Liver (tissue), 8 donors: ENCODE measurements at regions not wholly inside any gene's neighbourhood (a gene's known extent, or its start where the extent isn't known, plus 50 kb on each side); places are given as distances from the start of the nearest gene placed in this dataset.

ENCODE experiments used
- DNase-seq: peaks from one replicate; pipeline ENCODE4 v3.0.0-alpha.2; 2017; ENCODE audit warnings: low spot score
- H3K27ac ChIP-seq, 2 donors: one replicate each; pipeline ENCODE4 v1.7.0; 2013; ENCODE audit warnings: inconsistent platforms in 2 of 2, low read length in 2 of 2, control low read depth in 1 of 2, low read depth in 1 of 2, mild to moderate bottlenecking in 1 of 2
- H3K27me3 ChIP-seq, 4 donors: one replicate each; pipeline versions ENCODE4 v1.6.1 to v1.7.0; 2013; ENCODE audit warnings: low read length in 3 of 4, inconsistent platforms in 1 of 4, mild to moderate bottlenecking in 1 of 4, moderate library complexity in 1 of 4; ENCODE audit not compliant: control insufficient read depth in 4 of 4, insufficient read depth in 4 of 4
- H3K36me3 ChIP-seq, 4 donors: one replicate each; pipeline versions ENCODE4 v1.6.1 to v1.7.0; 2013; ENCODE audit warnings: low read length in 3 of 4, mild to moderate bottlenecking in 3 of 4, low read depth in 1 of 4, moderate library complexity in 1 of 4; ENCODE audit not compliant: control insufficient read depth in 4 of 4, insufficient read depth in 3 of 4
- H3K4me1 ChIP-seq, 4 donors: one replicate each; pipeline versions ENCODE4 v1.6.1 to v1.7.0; 2013; ENCODE audit warnings: low read length in 3 of 4, mild to moderate bottlenecking in 3 of 4, moderate library complexity in 1 of 4; ENCODE audit not compliant: control insufficient read depth in 4 of 4, insufficient read depth in 4 of 4
- H3K4me3 ChIP-seq, 3 donors: one replicate each; pipeline versions ENCODE4 v1.6.1 to v1.7.0; 2013; ENCODE audit warnings: low read length in 3 of 3, control low read depth in 1 of 3, low read depth in 1 of 3, mild to moderate bottlenecking in 1 of 3
- H3K9ac ChIP-seq, 2 donors: one replicate each; pipeline ENCODE4 v1.7.0; 2013; ENCODE audit warnings: low read length in 2 of 2, mild to moderate bottlenecking in 2 of 2, moderate library complexity in 2 of 2, control low read depth in 1 of 2, low read depth in 1 of 2
- H3K9me3 ChIP-seq, 4 donors: one replicate each; pipeline versions ENCODE4 v1.6.1 to v1.7.0; 2013; ENCODE audit warnings: low read length in 3 of 4; ENCODE audit not compliant: control insufficient read depth in 4 of 4
- EGR1 ChIP-seq, 2 donors: IDR thresholded peaks; 2 replicates each; pipeline ENCODE4 v1.6.1; 2016 to 2018; ENCODE audit warnings: antibody characterized with exemption in 2 of 2, low read depth in 2 of 2
- FOXA2 ChIP-seq: IDR thresholded peaks from 2 replicates; pipeline ENCODE4 v1.6.1; 2016; ENCODE audit warnings: antibody characterized with exemption
- HNF4A ChIP-seq, 2 donors: conservative IDR thresholded peaks; 2 replicates each; pipeline ENCODE4 v1.6.1; 2016; ENCODE audit warnings: antibody characterized with exemption in 2 of 2, mild to moderate bottlenecking in 2 of 2
- JUND ChIP-seq, 2 donors: IDR thresholded peaks; 2 replicates each; pipeline ENCODE4 v1.6.1; 2016; ENCODE audit warnings: antibody characterized with exemption in 2 of 2
- NR2F2 ChIP-seq: IDR thresholded peaks from 2 replicates; pipeline ENCODE4 v1.6.1; 2016; ENCODE audit warnings: antibody characterized with exemption
- RAD21 ChIP-seq, 2 donors: IDR thresholded peaks; 2 replicates each; pipeline ENCODE4 v1.6.1; 2016; ENCODE audit warnings: antibody characterized with exemption in 2 of 2, mild to moderate bottlenecking in 2 of 2
- RXRA ChIP-seq, 2 donors: IDR thresholded peaks; 2 replicates each; pipeline ENCODE4 v1.6.1; 2017 to 2018; ENCODE audit warnings: antibody characterized with exemption in 2 of 2, mild to moderate bottlenecking in 1 of 2
- TAF1 ChIP-seq: conservative IDR thresholded peaks from 2 replicates; pipeline ENCODE4 v1.6.1; 2016; ENCODE audit warnings: antibody characterized with exemption, mild to moderate bottlenecking
- YY1 ChIP-seq: IDR thresholded peaks from 2 replicates; pipeline ENCODE4 v1.6.1; 2016; ENCODE audit warnings: antibody characterized with exemption, mild to moderate bottlenecking
- WGBS: extraction: QIAGEN DNeasy Blood & Tissue Kit; methylation state at CpG from one replicate; pipeline ENCODE4 v1.1.7; 2013; 5-methylcytosine and 5-hydroxymethylcytosine counted together
- TF ChIP-seq, protein P1 (sequence below): IDR thresholded peaks from 2 replicates; pipeline ENCODE4 v1.6.1; 2016; ENCODE audit warnings: antibody characterized with exemption, mild to moderate bottlenecking
- TF ChIP-seq, protein P2 (sequence below): IDR thresholded peaks from 2 replicates; pipeline ENCODE4 v1.6.1; 2016; ENCODE audit warnings: antibody characterized with exemption
- TF ChIP-seq, protein P3 (sequence below): fragments of 150-350 bp; IDR thresholded peaks from 2 replicates; pipeline ENCODE4 v1.5.1; 2017; ENCODE audit warnings: improper control_type of control experiment, low read depth, low read length; ENCODE audit not compliant: missing input control
- TF ChIP-seq, protein P4 (sequence below): IDR thresholded peaks from 2 replicates; pipeline ENCODE4 v1.6.1; 2016; ENCODE audit warnings: antibody characterized with exemption
- donor health status: healthy.
- donor health status: healthy.
- donor health status: healthy.
- donor health status: healthy.
- donor health status: healthy.

GRCh38 chr22:44425694-44426045 lies 72.4 kb downstream of the RTL6 start (continued):
- TF ChIP-seq, protein P1, sequence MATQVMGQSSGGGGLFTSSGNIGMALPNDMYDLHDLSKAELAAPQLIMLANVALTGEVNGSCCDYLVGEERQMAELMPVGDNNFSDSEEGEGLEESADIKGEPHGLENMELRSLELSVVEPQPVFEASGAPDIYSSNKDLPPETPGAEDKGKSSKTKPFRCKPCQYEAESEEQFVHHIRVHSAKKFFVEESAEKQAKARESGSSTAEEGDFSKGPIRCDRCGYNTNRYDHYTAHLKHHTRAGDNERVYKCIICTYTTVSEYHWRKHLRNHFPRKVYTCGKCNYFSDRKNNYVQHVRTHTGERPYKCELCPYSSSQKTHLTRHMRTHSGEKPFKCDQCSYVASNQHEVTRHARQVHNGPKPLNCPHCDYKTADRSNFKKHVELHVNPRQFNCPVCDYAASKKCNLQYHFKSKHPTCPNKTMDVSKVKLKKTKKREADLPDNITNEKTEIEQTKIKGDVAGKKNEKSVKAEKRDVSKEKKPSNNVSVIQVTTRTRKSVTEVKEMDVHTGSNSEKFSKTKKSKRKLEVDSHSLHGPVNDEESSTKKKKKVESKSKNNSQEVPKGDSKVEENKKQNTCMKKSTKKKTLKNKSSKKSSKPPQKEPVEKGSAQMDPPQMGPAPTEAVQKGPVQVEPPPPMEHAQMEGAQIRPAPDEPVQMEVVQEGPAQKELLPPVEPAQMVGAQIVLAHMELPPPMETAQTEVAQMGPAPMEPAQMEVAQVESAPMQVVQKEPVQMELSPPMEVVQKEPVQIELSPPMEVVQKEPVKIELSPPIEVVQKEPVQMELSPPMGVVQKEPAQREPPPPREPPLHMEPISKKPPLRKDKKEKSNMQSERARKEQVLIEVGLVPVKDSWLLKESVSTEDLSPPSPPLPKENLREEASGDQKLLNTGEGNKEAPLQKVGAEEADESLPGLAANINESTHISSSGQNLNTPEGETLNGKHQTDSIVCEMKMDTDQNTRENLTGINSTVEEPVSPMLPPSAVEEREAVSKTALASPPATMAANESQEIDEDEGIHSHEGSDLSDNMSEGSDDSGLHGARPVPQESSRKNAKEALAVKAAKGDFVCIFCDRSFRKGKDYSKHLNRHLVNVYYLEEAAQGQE = no peak

DNA sequence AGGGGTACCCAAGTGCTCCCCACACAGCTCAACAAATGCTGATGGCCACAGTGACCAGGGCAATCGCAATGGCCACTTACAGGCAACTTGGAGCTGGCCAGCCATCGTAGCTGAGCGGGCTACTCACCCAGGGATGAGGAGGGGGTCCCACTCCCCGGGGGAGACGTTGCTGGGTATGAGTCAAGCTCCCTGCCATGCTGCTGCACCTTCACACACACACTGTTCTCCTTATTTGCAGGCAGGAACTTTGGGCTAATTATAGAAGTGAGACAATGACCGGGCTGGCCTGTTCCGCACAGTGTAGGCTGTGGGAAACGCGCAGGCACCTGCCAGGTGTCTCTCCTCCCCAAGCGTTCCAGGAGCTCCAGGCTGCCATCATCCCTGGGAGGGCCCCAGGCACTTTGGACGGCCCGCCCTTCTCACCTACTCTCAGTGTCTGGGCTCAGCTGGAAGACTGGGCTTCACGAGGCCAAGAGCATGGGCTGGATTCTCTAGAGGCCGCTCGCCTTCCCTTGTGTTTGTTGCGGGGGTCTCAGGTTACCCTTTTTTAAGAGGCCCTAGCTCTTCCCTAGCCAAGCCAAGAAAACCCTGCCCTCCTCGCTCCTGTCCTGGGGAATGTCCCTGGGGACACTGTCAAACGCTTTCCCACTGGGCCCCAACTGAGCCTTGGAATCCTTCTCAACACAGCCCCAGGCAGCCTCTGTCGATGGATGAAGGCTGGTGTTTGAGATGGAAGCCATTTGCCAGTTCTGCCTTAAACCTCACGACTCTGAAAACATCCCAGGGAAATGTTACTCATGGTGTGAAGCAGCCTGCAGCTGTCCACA lies 73.0 kb downstream of the RTL6 start:
- peaks cover 0 to 3% (median 2%) of the 10 kb centered on the region in 4 donors for H3K9me3 ChIP-seq
- no peak overlapping the region for H3K27ac ChIP-seq
- DNase-seq = no peak
- H3K4me3 ChIP-seq = no peak overlapping the region
- WGBS = 86% methylated on average over 20 of the region's 20 CpGs
- no peak overlapping the region for H3K9ac ChIP-seq
- H3K4me1 ChIP-seq = no peaks in the 10 kb centered on the region
- H3K27me3 ChIP-seq = no peaks in the 10 kb centered on the region
- H3K36me3 ChIP-seq = no peaks in the 10 kb centered on the region
- TF ChIP-seq RAD21 (IDR thresholded peaks at IDR 0.05) (no peak), FOXA2 (no peak), EGR1 (IDR thresholded peaks at IDR 0.05; ENCODE audit: low read depth in 2 of 2) (no peak), NR2F2 (no peak), YY1 (no peak)
- TF ChIP-seq, protein P2, sequence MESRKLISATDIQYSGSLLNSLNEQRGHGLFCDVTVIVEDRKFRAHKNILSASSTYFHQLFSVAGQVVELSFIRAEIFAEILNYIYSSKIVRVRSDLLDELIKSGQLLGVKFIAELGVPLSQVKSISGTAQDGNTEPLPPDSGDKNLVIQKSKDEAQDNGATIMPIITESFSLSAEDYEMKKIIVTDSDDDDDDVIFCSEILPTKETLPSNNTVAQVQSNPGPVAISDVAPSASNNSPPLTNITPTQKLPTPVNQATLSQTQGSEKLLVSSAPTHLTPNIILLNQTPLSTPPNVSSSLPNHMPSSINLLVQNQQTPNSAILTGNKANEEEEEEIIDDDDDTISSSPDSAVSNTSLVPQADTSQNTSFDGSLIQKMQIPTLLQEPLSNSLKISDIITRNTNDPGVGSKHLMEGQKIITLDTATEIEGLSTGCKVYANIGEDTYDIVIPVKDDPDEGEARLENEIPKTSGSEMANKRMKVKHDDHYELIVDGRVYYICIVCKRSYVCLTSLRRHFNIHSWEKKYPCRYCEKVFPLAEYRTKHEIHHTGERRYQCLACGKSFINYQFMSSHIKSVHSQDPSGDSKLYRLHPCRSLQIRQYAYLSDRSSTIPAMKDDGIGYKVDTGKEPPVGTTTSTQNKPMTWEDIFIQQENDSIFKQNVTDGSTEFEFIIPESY = no peak
- TF ChIP-seq, protein P1 = no peak

DNA sequence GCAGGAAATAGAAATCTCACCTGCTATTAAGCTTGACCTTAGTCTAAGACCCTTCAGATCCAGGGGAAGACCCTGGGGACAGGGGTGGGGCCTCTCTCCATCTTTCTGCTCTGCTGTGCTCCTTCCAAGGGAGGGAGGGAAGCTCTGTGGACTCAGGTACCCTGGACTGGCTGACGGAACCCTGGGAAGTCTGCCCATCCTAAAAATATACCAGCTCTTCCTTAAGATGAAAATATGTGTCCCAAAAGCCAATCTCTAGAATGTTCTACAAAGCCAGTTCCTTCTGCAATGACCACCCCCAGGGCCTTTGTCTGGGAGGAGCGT lies 73.7 kb downstream of the RTL6 start:
- no peak overlapping the region for H3K4me3 ChIP-seq
- H3K27ac ChIP-seq = no peak overlapping the region
- TF ChIP-seq RAD21 (IDR thresholded peaks at IDR 0.05) = no peak
- TF ChIP-seq, protein P3, sequence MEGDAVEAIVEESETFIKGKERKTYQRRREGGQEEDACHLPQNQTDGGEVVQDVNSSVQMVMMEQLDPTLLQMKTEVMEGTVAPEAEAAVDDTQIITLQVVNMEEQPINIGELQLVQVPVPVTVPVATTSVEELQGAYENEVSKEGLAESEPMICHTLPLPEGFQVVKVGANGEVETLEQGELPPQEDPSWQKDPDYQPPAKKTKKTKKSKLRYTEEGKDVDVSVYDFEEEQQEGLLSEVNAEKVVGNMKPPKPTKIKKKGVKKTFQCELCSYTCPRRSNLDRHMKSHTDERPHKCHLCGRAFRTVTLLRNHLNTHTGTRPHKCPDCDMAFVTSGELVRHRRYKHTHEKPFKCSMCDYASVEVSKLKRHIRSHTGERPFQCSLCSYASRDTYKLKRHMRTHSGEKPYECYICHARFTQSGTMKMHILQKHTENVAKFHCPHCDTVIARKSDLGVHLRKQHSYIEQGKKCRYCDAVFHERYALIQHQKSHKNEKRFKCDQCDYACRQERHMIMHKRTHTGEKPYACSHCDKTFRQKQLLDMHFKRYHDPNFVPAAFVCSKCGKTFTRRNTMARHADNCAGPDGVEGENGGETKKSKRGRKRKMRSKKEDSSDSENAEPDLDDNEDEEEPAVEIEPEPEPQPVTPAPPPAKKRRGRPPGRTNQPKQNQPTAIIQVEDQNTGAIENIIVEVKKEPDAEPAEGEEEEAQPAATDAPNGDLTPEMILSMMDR = no peak
- TF ChIP-seq HNF4A (conservative IDR thresholded peaks at IDR 0.05) = no peak
- TF ChIP-seq, protein P4, sequence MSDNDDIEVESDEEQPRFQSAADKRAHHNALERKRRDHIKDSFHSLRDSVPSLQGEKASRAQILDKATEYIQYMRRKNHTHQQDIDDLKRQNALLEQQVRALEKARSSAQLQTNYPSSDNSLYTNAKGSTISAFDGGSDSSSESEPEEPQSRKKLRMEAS = no peak
- no peak for TF ChIP-seq RXRA (IDR thresholded peaks at IDR 0.05)
- TF ChIP-seq EGR1 (IDR thresholded peaks at IDR 0.05; ENCODE audit: low read depth in 2 of 2) = no peak
- no peak for TF ChIP-seq JUND (IDR thresholded peaks at IDR 0.05)
- TF ChIP-seq TAF1 = no peak
- no peaks in the 10 kb centered on the region for H3K36me3 ChIP-seq
- WGBS = 86% methylated on average over 2 of the region's 2 CpGs
- H3K9ac ChIP-seq = no peak overlapping the region
- H3K4me1 ChIP-seq = no peaks in the 10 kb centered on the region
- peaks cover 5 to 10% (median 7%) of the 10 kb centered on the region in 4 donors for H3K9me3 ChIP-seq
- DNase-seq = no peak
- H3K27me3 ChIP-seq = no peaks in the 10 kb centered on the region
